ENCODE measurements at regions not wholly inside any gene's neighbourhood (a gene's known extent, or its start where the extent isn't known, plus 50 kb on each side); places are given as distances from the start of the nearest gene placed in this dataset.

- TF ChIP-seq CTCF (conservative IDR thresholded peaks at IDR 0.05; ENCODE audit: low read depth, low read length): no peak
- no peak for DNase-seq (ENCODE audit: low read depth)
- no peak overlapping the region for H3K4me3 ChIP-seq (ENCODE audit: low read depth, low read length)
These were observed 280.0 kb downstream of the C12orf75 start for GRCh38 chr12:105610459-105610858.

GRCh38 chr12:105611340-105611739, 280.8 kb downstream of the C12orf75 start:
- H3K4me3 ChIP-seq (ENCODE audit: low read depth, low read length): no peak overlapping the region
- TF ChIP-seq CTCF (conservative IDR thresholded peaks at IDR 0.05; ENCODE audit: low read depth, low read length): no peak

GRCh38 chr12:105613269-105613668, 282.8 kb downstream of the C12orf75 start:
- no peak overlapping the region for H3K4me3 ChIP-seq (ENCODE audit: low read depth, low read length)
- no peak for TF ChIP-seq CTCF (conservative IDR thresholded peaks at IDR 0.05; ENCODE audit: low read depth, low read length)

More at GRCh38 chr12:105611340-105611739, 280.8 kb downstream of the C12orf75 start:
- no peak for DNase-seq (ENCODE audit: low read depth)

GRCh38 chr12:105613887-105614286, 283.4 kb downstream of the C12orf75 start:
- DNase-seq (ENCODE audit: low read depth): no peak
- no peak overlapping the region for H3K4me3 ChIP-seq (ENCODE audit: low read depth, low read length)
- TF ChIP-seq CTCF (conservative IDR thresholded peaks at IDR 0.05; ENCODE audit: low read depth, low read length): no peak

More at GRCh38 chr12:105613269-105613668, 282.8 kb downstream of the C12orf75 start:
- DNase-seq (ENCODE audit: low read depth): no peak

GRCh38 chr12:105616971-105617540, 286.6 kb downstream of the C12orf75 start:
- TF ChIP-seq CTCF (conservative IDR thresholded peaks at IDR 0.05; ENCODE audit: low read depth, low read length): no peak
- no peak overlapping the region for H3K4me3 ChIP-seq (ENCODE audit: low read depth, low read length)
- DNase-seq (ENCODE audit: low read depth): no peak

GRCh38 chr12:105622220-105622619, 291.7 kb downstream of the C12orf75 start:
- peak; percentile 3 for DNase-seq (ENCODE audit: low read depth)
- TF ChIP-seq CTCF (conservative IDR thresholded peaks at IDR 0.05; ENCODE audit: low read depth, low read length): no peak
- H3K4me3 ChIP-seq (ENCODE audit: low read depth, low read length): no peak overlapping the region
